SK-N-SH (cell line): ENCODE measurements at regions not wholly inside any gene's neighbourhood (a gene's known extent, or its start where the extent isn't known, plus 50 kb on each side); places are given as distances from the start of the nearest gene placed in this dataset.

Source experiments
- CTCF ChIA-PET: fragments of 300-600, 350-600 bp; formaldehyde crosslinking; extraction: SDS; loops from one replicate; lab custom pipeline; 2021; lab: Yijun Ruan, JAX
- POLR2A ChIA-PET: fragments of 350-600 bp; sonication (Branson Sonifier 250); formaldehyde crosslinking; extraction: SDS; loops from one replicate; lab custom pipeline; 2020; ENCODE audit warnings: antibody characterized with exemption, inconsistent platforms; lab: Yijun Ruan, JAX
- DNase-seq: peaks from one replicate; pipeline ENCODE4 v3.0.0; 2012
- H2AFZ ChIP-seq: fragments of 200-600 bp; sonication (generic); 2 replicates; pipeline ENCODE4 v1.8.1; 2016; ENCODE audit warnings: antibody characterized with exemption, mild to moderate bottlenecking, low read depth
- H3F3A ChIP-seq: fragments of 200-600 bp; sonication (generic); replicated peaks from 2 replicates; pipeline ENCODE3; 2016; ENCODE audit warnings: antibody characterized with exemption, mild to moderate bottlenecking; ENCODE audit not compliant: insufficient read depth
- H3K27ac ChIP-seq, 2 experiments: fragments of 200-500 bp in 1 of 2; fragments of 200-600 bp in 1 of 2; sonication (Bioruptor generic) in 1 of 2; sonication (generic), shearing (Covaris generic) in 1 of 2; 2 replicates each; pipeline versions ENCODE4 v1.5.1 to v1.6.1; 2014 to 2016; ENCODE audit warnings: low read depth in 2 of 2, inconsistent platforms in 1 of 2, low read length in 1 of 2, mild to moderate bottlenecking in 1 of 2, mixed read lengths in 1 of 2
- H3K27me3 ChIP-seq: fragments of 200-600 bp; sonication (generic), shearing (Covaris generic); 2 replicates; pipeline ENCODE4 v1.6.1; 2016; ENCODE audit warnings: mixed run types; ENCODE audit not compliant: insufficient read depth
- H3K36me3 ChIP-seq, 2 experiments: fragments of 200-500 bp in 1 of 2; fragments of 200-600 bp in 1 of 2; sonication (Bioruptor generic) in 1 of 2; sonication (generic) in 1 of 2; replicated peaks in 1 of 2; 2 replicates each; pipeline versions ENCODE3 to v1.5.1; 2014 to 2016; ENCODE audit warnings: low read length in 1 of 2, mild to moderate bottlenecking in 1 of 2; ENCODE audit not compliant: insufficient read depth in 2 of 2, control insufficient read depth in 1 of 2
- H3K4me1 ChIP-seq, 2 experiments: fragments of 200-500 bp in 1 of 2; fragments of 200-600 bp in 1 of 2; sonication (Bioruptor generic) in 1 of 2; sonication (generic), shearing (Covaris generic) in 1 of 2; 2 replicates each; pipeline versions ENCODE4 v1.5.1 to v1.6.1; 2014 to 2016; ENCODE audit warnings: low read depth in 1 of 2, low read length in 1 of 2, mixed run types in 1 of 2; ENCODE audit not compliant: insufficient read depth in 2 of 2, control insufficient read depth in 1 of 2
- H3K4me2 ChIP-seq: fragments of 200-600 bp; sonication (generic), shearing (Covaris generic); 2 replicates; pipeline ENCODE4 v1.6.1; 2017; ENCODE audit warnings: mixed run types
- H3K4me3 ChIP-seq, 2 experiments: fragments of 200-500 bp in 1 of 2; fragments of 200-600 bp in 1 of 2; sonication (Bioruptor generic) in 1 of 2; sonication (generic), shearing (Covaris generic) in 1 of 2; 2 replicates each; pipeline versions ENCODE4 v1.5.1 to v1.8.1; 2014 to 2016; ENCODE audit warnings: low read depth in 2 of 2, inconsistent platforms in 1 of 2, low read length in 1 of 2, mild to moderate bottlenecking in 1 of 2, mixed read lengths in 1 of 2, moderate library complexity in 1 of 2
- H3K79me2 ChIP-seq: fragments of 200-600 bp; sonication (generic); 2 replicates; pipeline ENCODE4 v1.8.1; 2017; ENCODE audit warnings: mild to moderate bottlenecking; ENCODE audit not compliant: insufficient read depth
- H3K9ac ChIP-seq: fragments of 200-600 bp; sonication (generic); 2 replicates; pipeline ENCODE4 v1.6.1; 2017; ENCODE audit warnings: mixed run types
- H3K9me2 ChIP-seq: fragments of 200-600 bp; sonication (generic); 2 replicates; pipeline ENCODE4 v1.6.1; 2017; ENCODE audit warnings: mixed run types
- H3K9me3 ChIP-seq: fragments of 200-600 bp; sonication (generic); 2 replicates; pipeline ENCODE4 v1.6.1; 2017; ENCODE audit warnings: mixed run types, mild to moderate bottlenecking, moderate library complexity
- H4K20me1 ChIP-seq: fragments of 200-600 bp; sonication (generic); 2 replicates; pipeline ENCODE4 v1.6.1; 2017; ENCODE audit warnings: mild to moderate bottlenecking, mixed run types; ENCODE audit not compliant: insufficient read depth
- ELF1 ChIP-seq: IDR thresholded peaks from 2 replicates; pipeline ENCODE4 v1.4.0; 2012
- EZH2phosphoT487 ChIP-seq: fragments of 200-600 bp; sonication (generic); IDR thresholded peaks from 2 replicates; pipeline ENCODE4 v1.6.1; 2017; ENCODE audit warnings: low read depth, mixed run types, mild to moderate bottlenecking, antibody characterized with exemption, moderate library complexity, borderline replicate concordance
- FOSL2 ChIP-seq: IDR thresholded peaks from 2 replicates; pipeline ENCODE4 v1.4.0; 2012; ENCODE audit warnings: low read depth, mild to moderate bottlenecking, moderate library complexity, borderline replicate concordance
- FOXJ3 ChIP-seq: sonication (generic); formaldehyde crosslinking; IDR thresholded peaks from 2 replicates; pipeline ENCODE4 v1.5.1; 2020; ENCODE audit warnings: mild to moderate bottlenecking, missing genetic modification reagents
- GABPA ChIP-seq: IDR thresholded peaks from 2 replicates; pipeline ENCODE4 v1.4.0; 2012; ENCODE audit warnings: low read depth, mild to moderate bottlenecking
- IRF3 ChIP-seq: fragments of 150-350 bp; IDR thresholded peaks from 2 replicates; pipeline ENCODE4 v1.6.1; 2016; ENCODE audit warnings: mild to moderate bottlenecking, low read depth, low read length
- JUND ChIP-seq: IDR thresholded peaks from 2 replicates; pipeline ENCODE4 v1.4.0; 2012
- MAX ChIP-seq: IDR thresholded peaks from 2 replicates; pipeline ENCODE4 v1.4.0; 2012; ENCODE audit warnings: low read depth
- MEF2A ChIP-seq: IDR thresholded peaks from 2 replicates; pipeline ENCODE4 v1.4.0; 2012; ENCODE audit warnings: low read depth, borderline replicate concordance
- PBX3 ChIP-seq: IDR thresholded peaks from 2 replicates; pipeline ENCODE4; 2012
- RAD21 ChIP-seq: IDR thresholded peaks from 2 replicates; pipeline ENCODE4 v1.6.1; 2012; ENCODE audit warnings: mild to moderate bottlenecking, low read length
- SIN3A ChIP-seq: IDR thresholded peaks from 2 replicates; pipeline ENCODE4 v1.6.1; 2012; ENCODE audit warnings: low read depth, mild to moderate bottlenecking, low read length, moderate library complexity, borderline replicate concordance
- SMC3 ChIP-seq: IDR thresholded peaks from 2 replicates; pipeline ENCODE4 v1.6.1; 2012; ENCODE audit warnings: low read depth, low read length, improper control_type of control experiment
- TAF1 ChIP-seq: IDR thresholded peaks from 2 replicates; pipeline ENCODE4 v1.6.1; 2012; ENCODE audit warnings: low read depth, mild to moderate bottlenecking, low read length, moderate library complexity, borderline replicate concordance
- USF1 ChIP-seq: IDR thresholded peaks from 2 replicates; pipeline ENCODE4 v1.4.0; 2012; ENCODE audit warnings: low read depth, borderline replicate concordance
- WGBS: methylation state at CpG from one replicate; pipeline ENCODE4 v1.1.6; 2017; ENCODE audit warnings: low lambda C conversion rate; 5-methylcytosine and 5-hydroxymethylcytosine counted together
- TF ChIP-seq, protein P1 (sequence below): fragments of 200-600 bp; sonication (generic); IDR thresholded peaks from 2 replicates; pipeline ENCODE4 v1.6.1; 2017; ENCODE audit warnings: antibody characterized with exemption, mild to moderate bottlenecking, moderate library complexity

DNA sequence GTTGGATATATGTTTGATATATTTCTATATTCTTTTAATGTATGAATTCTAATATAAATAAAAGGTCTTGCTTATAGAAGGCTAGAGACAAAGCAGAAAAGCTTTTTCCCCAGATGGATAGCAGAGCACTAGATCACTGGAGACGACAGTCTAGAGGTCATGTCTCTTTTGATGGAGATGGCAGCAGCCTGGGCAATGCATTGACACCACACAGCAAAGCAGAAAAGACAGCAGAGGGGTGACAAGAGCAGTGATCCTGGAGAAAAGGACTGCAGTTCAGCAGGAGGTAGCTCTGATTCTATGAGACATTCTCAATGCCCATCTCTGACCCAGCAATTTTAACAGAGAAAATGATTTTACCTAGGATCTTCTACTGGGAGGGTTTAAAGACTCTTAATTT is 210.6 kb downstream of the DTHD1 start:
- 5% methylated on average over 1 of the region's 1 CpG for WGBS
- H3K36me3 ChIP-seq: no peaks in the 10 kb centered on the region
- no peak overlapping the region for H3K4me3 ChIP-seq
- H3K4me2 ChIP-seq: no peak overlapping the region
- H4K20me1 ChIP-seq: no peaks in the 10 kb centered on the region
- ChIA-PET POLR2A (no interaction called here), CTCF (no interaction called here)
- no peak overlapping the region for H3K27ac ChIP-seq
- TF ChIP-seq MEF2A (no peak), ELF1 (no peak), USF1 (no peak), FOSL2 (no peak), FOXJ3 (CRISPR knock-in tag) (no peak), TAF1 (no peak), RAD21 (no peak), SIN3A (no peak), EZH2phosphoT487 (no peak), IRF3 (no peak), JUND (no peak), GABPA (no peak)
- TF ChIP-seq, protein P1, sequence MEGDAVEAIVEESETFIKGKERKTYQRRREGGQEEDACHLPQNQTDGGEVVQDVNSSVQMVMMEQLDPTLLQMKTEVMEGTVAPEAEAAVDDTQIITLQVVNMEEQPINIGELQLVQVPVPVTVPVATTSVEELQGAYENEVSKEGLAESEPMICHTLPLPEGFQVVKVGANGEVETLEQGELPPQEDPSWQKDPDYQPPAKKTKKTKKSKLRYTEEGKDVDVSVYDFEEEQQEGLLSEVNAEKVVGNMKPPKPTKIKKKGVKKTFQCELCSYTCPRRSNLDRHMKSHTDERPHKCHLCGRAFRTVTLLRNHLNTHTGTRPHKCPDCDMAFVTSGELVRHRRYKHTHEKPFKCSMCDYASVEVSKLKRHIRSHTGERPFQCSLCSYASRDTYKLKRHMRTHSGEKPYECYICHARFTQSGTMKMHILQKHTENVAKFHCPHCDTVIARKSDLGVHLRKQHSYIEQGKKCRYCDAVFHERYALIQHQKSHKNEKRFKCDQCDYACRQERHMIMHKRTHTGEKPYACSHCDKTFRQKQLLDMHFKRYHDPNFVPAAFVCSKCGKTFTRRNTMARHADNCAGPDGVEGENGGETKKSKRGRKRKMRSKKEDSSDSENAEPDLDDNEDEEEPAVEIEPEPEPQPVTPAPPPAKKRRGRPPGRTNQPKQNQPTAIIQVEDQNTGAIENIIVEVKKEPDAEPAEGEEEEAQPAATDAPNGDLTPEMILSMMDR: no peak
- no peaks in the 10 kb centered on the region for H3K9me3 ChIP-seq
- no peak overlapping the region for H2AFZ ChIP-seq
- H3K9ac ChIP-seq: no peak overlapping the region
- H3F3A ChIP-seq: no peaks in the 10 kb centered on the region
- DNase-seq: no peak
- H3K9me2 ChIP-seq: no peaks in the 10 kb centered on the region
- H3K79me2 ChIP-seq: no peaks in the 10 kb centered on the region
- no peaks in the 10 kb centered on the region for H3K4me1 ChIP-seq
- H3K27me3 ChIP-seq: no peaks in the 10 kb centered on the region

- no peaks in the 10 kb centered on the region for H3F3A ChIP-seq
- H3K4me3 ChIP-seq: no peak overlapping the region
- H2AFZ ChIP-seq: no peak overlapping the region
- H3K9me2 ChIP-seq: no peaks in the 10 kb centered on the region
- no peak for TF ChIP-seq RAD21
- no peak for TF ChIP-seq MAX
- no peak for TF ChIP-seq SMC3
- no peak for TF ChIP-seq PBX3
- H3K4me1 ChIP-seq: no peaks in the 10 kb centered on the region
- no peaks in the 10 kb centered on the region for H3K9me3 ChIP-seq
- no peaks in the 10 kb centered on the region for H3K36me3 ChIP-seq
- H3K27ac ChIP-seq: no peak overlapping the region
- POLR2A ChIA-PET: no interaction called here
- WGBS: 0% methylated on average over 1 of the region's 1 CpG
- no peaks in the 10 kb centered on the region for H4K20me1 ChIP-seq
- DNase-seq: no peak
- no peak overlapping the region for H3K4me2 ChIP-seq
- no peaks in the 10 kb centered on the region for H3K27me3 ChIP-seq
- no peaks in the 10 kb centered on the region for H3K79me2 ChIP-seq
- CTCF ChIA-PET: no interaction called here
- no peak overlapping the region for H3K9ac ChIP-seq
These were observed 211.2 kb downstream of the DTHD1 start for GRCh38 chr4:36492590-36492989.
